Panc1 (cell line): ENCODE measurements at regions not wholly inside any gene's neighbourhood (a gene's known extent, or its start where the extent isn't known, plus 50 kb on each side); places are given as distances from the start of the nearest gene placed in this dataset.

ENCODE experiments used
- ATAC-seq: fragments of 200-7000 bp; cut with Tn5 transposase; 2 replicates; pipeline ENCODE4 v1.9.1; 2020; ENCODE audit warnings: mild to moderate bottlenecking, moderate library complexity
- BruUV-seq: library from RNA; stranded (reverse); fragments of 400-500 nt; replicated peaks from 2 replicates; lab custom pipeline; 2021; lab: Mats Ljungman, UMichigan
- CTCF ChIA-PET: fragments of 300-600 bp; sonication (Branson Sonifier 250); formaldehyde crosslinking; loops from one replicate; lab custom pipeline; 2022; ENCODE audit warnings: antibody characterized with exemption; lab: Charles Lee
- POLR2A ChIA-PET: fragments of 300-600 bp; sonication (Branson Sonifier 250); formaldehyde crosslinking; loops from one replicate; lab custom pipeline; 2022; ENCODE audit warnings: antibody characterized with exemption; lab: Charles Lee
- DNase-seq: peaks from one replicate; pipeline ENCODE4 v3.0.0-alpha.2; 2010; ENCODE audit warnings: low read depth, low spot score
- H3K27ac ChIP-seq: 2 replicates; pipeline ENCODE4 v1.5.1; 2011; ENCODE audit warnings: mild to moderate bottlenecking, low read length, inconsistent platforms
- H3K27me3 ChIP-seq: fragments of 200-500 bp; sonication (Bioruptor generic); 2 replicates; pipeline ENCODE4 v1.6.0; 2014; ENCODE audit warnings: low read length, inconsistent platforms; ENCODE audit not compliant: control insufficient read depth, insufficient read depth
- H3K36me3 ChIP-seq: fragments of 200-500 bp; sonication (Bioruptor generic); 2 replicates; pipeline ENCODE4 v1.5.1; 2014; ENCODE audit warnings: inconsistent platforms, mild to moderate bottlenecking, low read length, moderate library complexity; ENCODE audit not compliant: control insufficient read depth, insufficient read depth
- H3K4me1 ChIP-seq: 2 replicates; pipeline ENCODE4 v1.5.1; 2011; ENCODE audit warnings: inconsistent platforms, mild to moderate bottlenecking, low read length, moderate library complexity; ENCODE audit not compliant: control insufficient read depth, insufficient read depth
- H3K4me3 ChIP-seq, 2 experiments: 2 replicates each; pipeline ENCODE4 v1.5.1; 2011 to 2012; ENCODE audit warnings: low read depth in 2 of 2, low read length in 2 of 2, mild to moderate bottlenecking in 2 of 2, inconsistent platforms in 1 of 2, moderate library complexity in 1 of 2
- H3K9me3 ChIP-seq: fragments of 200-500 bp; sonication (Bioruptor generic); 2 replicates; pipeline ENCODE4 v1.5.1; 2014; ENCODE audit warnings: low read depth, mild to moderate bottlenecking, inconsistent platforms, low read length, moderate library complexity; ENCODE audit not compliant: control insufficient read depth, insufficient read depth
- POLR2AphosphoS5 ChIP-seq: IDR thresholded peaks from 2 replicates; pipeline ENCODE4 v1.6.1; 2012; ENCODE audit warnings: mild to moderate bottlenecking, low read depth, low read length, moderate library complexity
- SIN3A ChIP-seq: IDR thresholded peaks from 2 replicates; pipeline ENCODE4 v1.6.1; 2012; ENCODE audit warnings: low read depth, mild to moderate bottlenecking, low read length, moderate library complexity, borderline replicate concordance; ENCODE audit not compliant: insufficient read depth
- TCF7L2 ChIP-seq: IDR thresholded peaks from 2 replicates; pipeline ENCODE4 v1.6.1; 2011; ENCODE audit warnings: mild to moderate bottlenecking, low read depth, low read length, inconsistent platforms
- in situ Hi-C: cut with HindIII; loops from 2 replicates; pipeline ENCODE4 v1.10.0; 2016; ENCODE audit warnings: low sequenced_read_pairs, low pct_unique_long_range_greater_than_20kb
- intact Hi-C: fragments of 100-400 bp; cut with micrococcal nuclease; formaldehyde crosslinking; loops from one replicate; pipeline ENCODE4 v1.10.0; 2022; ENCODE audit not compliant: unreplicated experiment
- TF ChIP-seq, protein P1 (sequence below), 2 experiments: IDR thresholded peaks; 2 replicates each; pipeline ENCODE4 v1.6.1; 2011 to 2012; ENCODE audit warnings: low read depth in 2 of 2, control low read depth in 1 of 2, low read length in 1 of 2, mild to moderate bottlenecking in 1 of 2, moderate library complexity in 1 of 2; ENCODE audit not compliant: insufficient read depth in 1 of 2
- TF ChIP-seq, protein P2 (sequence below): fragments of 450-650 bp; IDR thresholded peaks from 2 replicates; pipeline ENCODE4 v1.5.1; 2017; ENCODE audit warnings: mild to moderate bottlenecking

DNA sequence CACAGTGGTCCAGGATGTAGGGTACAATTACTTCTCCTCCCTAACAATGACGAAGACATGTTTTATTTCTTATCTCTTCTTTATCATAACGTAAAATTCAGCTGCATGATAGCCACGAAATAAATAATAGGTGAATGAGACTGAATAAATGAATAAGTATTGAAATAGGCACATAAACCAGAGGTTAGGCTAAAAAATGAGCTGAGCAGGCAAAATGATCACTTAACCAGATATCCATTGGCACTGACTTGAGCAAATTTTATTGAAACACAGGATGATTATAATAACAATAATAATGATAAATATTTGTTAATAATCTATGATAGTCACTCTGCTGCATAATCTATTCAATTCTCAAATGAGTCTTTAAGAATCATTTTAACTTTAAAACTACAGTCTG lies 506.9 kb upstream of the ZNF804A start:
- Histone ChIP-seq H3K27me3 (no peaks in the 10 kb centered on the region), H3K4me3 (no peak overlapping the region), H3K36me3 (no peaks in the 10 kb centered on the region), H3K9me3 (no peaks in the 10 kb centered on the region), H3K4me1 (no peaks in the 10 kb centered on the region), H3K27ac (no peak overlapping the region)
- BruUV-seq = no TSS peak
- no peak for DNase-seq
- TF ChIP-seq, protein P1, sequence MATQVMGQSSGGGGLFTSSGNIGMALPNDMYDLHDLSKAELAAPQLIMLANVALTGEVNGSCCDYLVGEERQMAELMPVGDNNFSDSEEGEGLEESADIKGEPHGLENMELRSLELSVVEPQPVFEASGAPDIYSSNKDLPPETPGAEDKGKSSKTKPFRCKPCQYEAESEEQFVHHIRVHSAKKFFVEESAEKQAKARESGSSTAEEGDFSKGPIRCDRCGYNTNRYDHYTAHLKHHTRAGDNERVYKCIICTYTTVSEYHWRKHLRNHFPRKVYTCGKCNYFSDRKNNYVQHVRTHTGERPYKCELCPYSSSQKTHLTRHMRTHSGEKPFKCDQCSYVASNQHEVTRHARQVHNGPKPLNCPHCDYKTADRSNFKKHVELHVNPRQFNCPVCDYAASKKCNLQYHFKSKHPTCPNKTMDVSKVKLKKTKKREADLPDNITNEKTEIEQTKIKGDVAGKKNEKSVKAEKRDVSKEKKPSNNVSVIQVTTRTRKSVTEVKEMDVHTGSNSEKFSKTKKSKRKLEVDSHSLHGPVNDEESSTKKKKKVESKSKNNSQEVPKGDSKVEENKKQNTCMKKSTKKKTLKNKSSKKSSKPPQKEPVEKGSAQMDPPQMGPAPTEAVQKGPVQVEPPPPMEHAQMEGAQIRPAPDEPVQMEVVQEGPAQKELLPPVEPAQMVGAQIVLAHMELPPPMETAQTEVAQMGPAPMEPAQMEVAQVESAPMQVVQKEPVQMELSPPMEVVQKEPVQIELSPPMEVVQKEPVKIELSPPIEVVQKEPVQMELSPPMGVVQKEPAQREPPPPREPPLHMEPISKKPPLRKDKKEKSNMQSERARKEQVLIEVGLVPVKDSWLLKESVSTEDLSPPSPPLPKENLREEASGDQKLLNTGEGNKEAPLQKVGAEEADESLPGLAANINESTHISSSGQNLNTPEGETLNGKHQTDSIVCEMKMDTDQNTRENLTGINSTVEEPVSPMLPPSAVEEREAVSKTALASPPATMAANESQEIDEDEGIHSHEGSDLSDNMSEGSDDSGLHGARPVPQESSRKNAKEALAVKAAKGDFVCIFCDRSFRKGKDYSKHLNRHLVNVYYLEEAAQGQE (IDR thresholded peaks at IDR 0.05; ENCODE audit: insufficient read depth in 1 of 2, low read depth in 2 of 2, low read length in 1 of 2) = no peak
- TF ChIP-seq SIN3A = no peak
- no peak for TF ChIP-seq POLR2AphosphoS5
- TF ChIP-seq TCF7L2 = no peak
- TF ChIP-seq, protein P2, sequence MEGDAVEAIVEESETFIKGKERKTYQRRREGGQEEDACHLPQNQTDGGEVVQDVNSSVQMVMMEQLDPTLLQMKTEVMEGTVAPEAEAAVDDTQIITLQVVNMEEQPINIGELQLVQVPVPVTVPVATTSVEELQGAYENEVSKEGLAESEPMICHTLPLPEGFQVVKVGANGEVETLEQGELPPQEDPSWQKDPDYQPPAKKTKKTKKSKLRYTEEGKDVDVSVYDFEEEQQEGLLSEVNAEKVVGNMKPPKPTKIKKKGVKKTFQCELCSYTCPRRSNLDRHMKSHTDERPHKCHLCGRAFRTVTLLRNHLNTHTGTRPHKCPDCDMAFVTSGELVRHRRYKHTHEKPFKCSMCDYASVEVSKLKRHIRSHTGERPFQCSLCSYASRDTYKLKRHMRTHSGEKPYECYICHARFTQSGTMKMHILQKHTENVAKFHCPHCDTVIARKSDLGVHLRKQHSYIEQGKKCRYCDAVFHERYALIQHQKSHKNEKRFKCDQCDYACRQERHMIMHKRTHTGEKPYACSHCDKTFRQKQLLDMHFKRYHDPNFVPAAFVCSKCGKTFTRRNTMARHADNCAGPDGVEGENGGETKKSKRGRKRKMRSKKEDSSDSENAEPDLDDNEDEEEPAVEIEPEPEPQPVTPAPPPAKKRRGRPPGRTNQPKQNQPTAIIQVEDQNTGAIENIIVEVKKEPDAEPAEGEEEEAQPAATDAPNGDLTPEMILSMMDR = no peak
- intact Hi-C loops (no loop called here), in situ Hi-C loops (no loop called here)
- ChIA-PET POLR2A (no interaction called here), CTCF (no interaction called here)
- no peak for ATAC-seq

DNA sequence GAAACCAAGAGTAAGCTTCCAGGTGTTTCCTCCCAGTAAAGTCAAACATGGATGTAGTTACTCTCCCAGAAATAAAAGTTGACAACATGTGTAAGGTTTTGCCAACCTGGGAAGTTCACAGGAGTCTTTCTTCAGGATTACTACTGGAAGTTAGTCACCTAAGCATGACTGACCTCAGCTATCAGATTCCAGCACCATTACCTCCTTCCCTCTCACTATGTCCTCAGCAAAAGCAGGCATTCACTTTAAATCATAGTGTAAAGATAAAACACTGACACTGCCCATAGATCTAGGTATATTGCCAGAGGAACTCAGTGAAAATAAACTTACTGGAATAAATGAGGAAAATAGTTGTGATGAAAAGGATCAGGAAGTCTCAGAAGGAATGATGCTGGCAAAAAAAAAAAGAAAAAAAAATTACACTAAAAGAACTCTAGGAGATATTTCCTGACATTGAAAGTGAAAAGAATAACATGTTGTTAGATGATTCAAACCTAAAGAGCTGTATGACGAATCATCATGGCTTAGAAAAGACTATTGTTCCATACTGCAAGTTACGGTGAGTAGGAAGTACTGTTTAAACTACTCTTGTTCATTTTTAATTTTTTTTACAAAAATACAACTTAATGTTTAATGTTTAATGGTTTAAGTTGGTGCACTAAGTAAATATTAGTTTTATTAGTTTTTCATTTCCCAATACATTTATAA lies 484.5 kb upstream of the ZNF804A start:
- H3K27me3 ChIP-seq = no peaks in the 10 kb centered on the region
- TF ChIP-seq POLR2AphosphoS5 (no peak), SIN3A (no peak), TCF7L2 (no peak)
- TF ChIP-seq, protein P2 = no peak
- TF ChIP-seq, protein P1 (IDR thresholded peaks at IDR 0.05; ENCODE audit: insufficient read depth in 1 of 2, low read depth in 2 of 2, low read length in 1 of 2) = no peak
- H3K9me3 ChIP-seq = 0 out of 2 replicates have a peak, but pooled peaks cover 3% of the 10 kb centered on the region
- intact Hi-C loops = no loop called here
- H3K27ac ChIP-seq = no peak overlapping the region
- DNase-seq (no peak), ATAC-seq (no peak)
- in situ Hi-C loops = no loop called here
- no peaks in the 10 kb centered on the region for H3K4me1 ChIP-seq
- no peak overlapping the region for H3K4me3 ChIP-seq
- BruUV-seq = no TSS peak
- ChIA-PET POLR2A (no interaction called here), CTCF (no interaction called here)
- H3K36me3 ChIP-seq = no peaks in the 10 kb centered on the region
